ENCODE measurements at regions not wholly inside any gene's neighbourhood (a gene's known extent, or its start where the extent isn't known, plus 50 kb on each side); places are given as distances from the start of the nearest gene placed in this dataset.

GRCh38 chr2:84320940-84321339 lies 138.1 kb downstream of the SUCLG1 start:
- TF ChIP-seq EZH2 (IDR thresholded peaks at IDR 0.05; ENCODE audit: borderline replicate concordance, low read length) (no peak), CTCF (IDR thresholded peaks at IDR 0.05; ENCODE audit: low read length) (no peak)
- no peak overlapping the region for H3K9ac ChIP-seq (ENCODE audit: low read length)
- no peaks in the 10 kb centered on the region for H3K79me2 ChIP-seq (ENCODE audit: insufficient read depth, low read length)
- no peaks in the 10 kb centered on the region for H3F3A ChIP-seq (ENCODE audit: insufficient read depth, low read length)
- no peaks in the 10 kb centered on the region for H3K27me3 ChIP-seq (ENCODE audit: insufficient read depth, low read length)
- H4K20me1 ChIP-seq (ENCODE audit: insufficient read depth, low read length): no peaks in the 10 kb centered on the region
- no peak overlapping the region for H3K4me2 ChIP-seq (ENCODE audit: low read length)
- no peak overlapping the region for H3K27ac ChIP-seq (ENCODE audit: low read depth, low read length, poor library complexity, severe bottlenecking)
- H3K9me2 ChIP-seq (ENCODE audit: low read depth, low read length): no peaks in the 10 kb centered on the region
- no peaks in the 10 kb centered on the region for H3K9me3 ChIP-seq (ENCODE audit: low read length)
- H3K4me3 ChIP-seq (ENCODE audit: low read depth, low read length, poor library complexity, severe bottlenecking): no peak overlapping the region
- no peaks in the 10 kb centered on the region for H3K4me1 ChIP-seq (ENCODE audit: insufficient read depth, low read length, severe bottlenecking)
- no peaks in the 10 kb centered on the region for H3K36me3 ChIP-seq (ENCODE audit: insufficient read depth, low read length)
- H2AFZ ChIP-seq (ENCODE audit: low read length): no peak overlapping the region

DNA sequence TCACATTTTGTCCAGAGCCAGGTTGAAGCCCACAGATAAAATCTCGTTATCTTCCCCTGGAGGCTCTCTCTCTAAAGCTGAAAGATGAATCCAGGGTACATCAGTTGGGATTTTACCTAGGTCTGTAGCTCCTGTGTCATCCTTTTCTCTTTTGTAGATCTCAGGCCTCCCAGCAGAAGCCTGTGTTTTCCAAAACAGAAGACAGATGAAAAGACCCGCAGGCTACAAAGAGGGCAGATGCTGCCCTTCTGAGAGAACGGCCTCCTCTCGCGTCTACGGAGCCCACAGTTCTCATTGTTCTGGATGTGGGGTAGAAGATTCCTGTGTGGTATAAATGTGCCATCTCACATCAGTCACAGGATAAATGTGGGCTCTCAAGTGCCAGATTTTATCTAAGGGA lies 139.5 kb downstream of the SUCLG1 start:
- Histone ChIP-seq H2AFZ (ENCODE audit: low read length) (no peak overlapping the region), H3K9me3 (ENCODE audit: low read length) (no peaks in the 10 kb centered on the region), H3K4me1 (ENCODE audit: insufficient read depth, low read length, severe bottlenecking) (no peaks in the 10 kb centered on the region), H3K27me3 (ENCODE audit: insufficient read depth, low read length) (no peaks in the 10 kb centered on the region), H3K9ac (ENCODE audit: low read length) (no peak overlapping the region), H3K27ac (ENCODE audit: low read depth, low read length, poor library complexity, severe bottlenecking) (no peak overlapping the region), H3F3A (ENCODE audit: insufficient read depth, low read length) (no peaks in the 10 kb centered on the region), H3K36me3 (ENCODE audit: insufficient read depth, low read length) (no peaks in the 10 kb centered on the region), H3K79me2 (ENCODE audit: insufficient read depth, low read length) (no peaks in the 10 kb centered on the region), H3K9me2 (ENCODE audit: low read depth, low read length) (no peaks in the 10 kb centered on the region), H4K20me1 (ENCODE audit: insufficient read depth, low read length) (no peaks in the 10 kb centered on the region), H3K4me3 (ENCODE audit: low read depth, low read length, poor library complexity, severe bottlenecking) (no peak overlapping the region), H3K4me2 (ENCODE audit: low read length) (no peak overlapping the region)
- TF ChIP-seq EZH2 (IDR thresholded peaks at IDR 0.05; ENCODE audit: borderline replicate concordance, low read length) (no peak), CTCF (IDR thresholded peaks at IDR 0.05; ENCODE audit: low read length) (no peak)

DNA sequence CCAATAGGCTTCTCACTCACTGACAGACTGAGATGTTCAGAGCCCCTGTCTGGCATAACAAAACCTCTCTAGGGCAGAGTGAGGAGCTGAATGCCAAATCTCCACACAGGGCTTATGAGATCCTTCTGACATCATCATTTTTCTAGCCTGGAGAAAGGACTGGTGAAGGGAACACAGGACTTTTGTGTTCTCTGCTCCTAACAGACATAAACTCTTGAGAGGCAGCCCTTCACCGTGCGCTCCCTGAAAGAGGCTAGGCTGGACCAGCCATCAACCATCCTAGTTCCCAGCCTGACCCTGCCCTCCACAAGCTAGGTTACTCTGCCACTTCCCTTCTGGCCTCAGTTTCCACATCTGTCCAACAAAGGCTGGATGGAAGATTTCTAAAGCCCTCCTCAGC lies 141.9 kb downstream of the SUCLG1 start:
- H2AFZ ChIP-seq (ENCODE audit: low read length): no peak overlapping the region
- H3K9me2 ChIP-seq (ENCODE audit: low read depth, low read length): no peaks in the 10 kb centered on the region
- H3F3A ChIP-seq (ENCODE audit: insufficient read depth, low read length): no peaks in the 10 kb centered on the region
- H3K36me3 ChIP-seq (ENCODE audit: insufficient read depth, low read length): no peaks in the 10 kb centered on the region
- no peaks in the 10 kb centered on the region for H3K9me3 ChIP-seq (ENCODE audit: low read length)
- TF ChIP-seq CTCF (IDR thresholded peaks at IDR 0.05; ENCODE audit: low read length): no peak
- TF ChIP-seq EZH2 (IDR thresholded peaks at IDR 0.05; ENCODE audit: borderline replicate concordance, low read length): no peak
- H3K9ac ChIP-seq (ENCODE audit: low read length): no peak overlapping the region
- no peak overlapping the region for H3K27ac ChIP-seq (ENCODE audit: low read depth, low read length, poor library complexity, severe bottlenecking)
- H3K4me2 ChIP-seq (ENCODE audit: low read length): no peak overlapping the region
- H3K4me1 ChIP-seq (ENCODE audit: insufficient read depth, low read length, severe bottlenecking): no peaks in the 10 kb centered on the region
- H4K20me1 ChIP-seq (ENCODE audit: insufficient read depth, low read length): no peaks in the 10 kb centered on the region
- no peaks in the 10 kb centered on the region for H3K27me3 ChIP-seq (ENCODE audit: insufficient read depth, low read length)
- H3K4me3 ChIP-seq (ENCODE audit: low read depth, low read length, poor library complexity, severe bottlenecking): no peak overlapping the region
- H3K79me2 ChIP-seq (ENCODE audit: insufficient read depth, low read length): no peaks in the 10 kb centered on the region
